Ectodermal cell (in vitro differentiated cells): ENCODE measurements at regions not wholly inside any gene's neighbourhood (a gene's known extent, or its start where the extent isn't known, plus 50 kb on each side); places are given as distances from the start of the nearest gene placed in this dataset.
"Not testable (repeated sequence)": the region's sequence is repeated elsewhere in the genome, so short reads cannot be mapped to it uniquely, and the experiment has no call there.

Experiments
- H3K27ac ChIP-seq: 2 replicates; pipeline ENCODE4 v1.7.0; 2013; ENCODE audit warnings: mild to moderate bottlenecking, low read depth, low read length; ENCODE audit not compliant: insufficient read depth, poor library complexity, severe bottlenecking
- H3K27me3 ChIP-seq: 2 replicates; pipeline ENCODE4 v1.7.0; 2013; ENCODE audit warnings: mild to moderate bottlenecking, low read length; ENCODE audit not compliant: insufficient read depth, control insufficient read depth, poor library complexity, severe bottlenecking
- H3K36me3 ChIP-seq: one replicate; pipeline ENCODE4 v1.7.0; 2013; ENCODE audit warnings: low read length; ENCODE audit not compliant: control insufficient read depth, insufficient read depth
- H3K4me1 ChIP-seq: one replicate; pipeline ENCODE4 v1.7.0; 2013; ENCODE audit warnings: low read length; ENCODE audit not compliant: control insufficient read depth, insufficient read depth
- H3K4me3 ChIP-seq: 2 replicates; pipeline ENCODE4 v1.7.0; 2013; ENCODE audit warnings: low read depth, low read length, control low read depth; ENCODE audit not compliant: insufficient read depth
- H3K9me3 ChIP-seq: 2 replicates; pipeline ENCODE4 v1.7.0; 2013; ENCODE audit warnings: mild to moderate bottlenecking, low read length, moderate library complexity; ENCODE audit not compliant: control insufficient read depth
- WGBS, 2 experiments: methylation state at CpG; one replicate each; pipeline ENCODE4 v1.1.7; 2013; ENCODE audit warnings: missing lambda C conversion rate in 2 of 2; 5-methylcytosine and 5-hydroxymethylcytosine counted together

DNA sequence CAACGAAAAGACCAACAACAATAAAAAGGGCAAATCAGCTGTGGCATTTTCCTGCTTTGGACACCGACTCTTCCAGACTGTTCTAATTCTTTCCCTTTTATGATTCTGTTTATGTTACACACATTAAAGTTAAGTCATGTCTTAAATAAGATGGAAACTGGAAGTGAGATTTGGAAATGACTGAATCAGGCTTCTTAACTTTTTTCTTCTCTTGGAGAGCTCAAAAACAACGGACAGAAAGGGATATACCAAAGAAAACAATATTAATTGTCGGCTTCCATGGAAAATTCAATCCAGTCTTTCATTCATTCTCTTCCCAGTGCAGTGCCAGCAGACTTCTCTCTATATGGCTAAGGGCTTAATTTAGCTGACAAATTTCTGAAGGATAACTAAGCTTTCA is 214.9 kb upstream of the DDHD1 start:
- 79 to 89% methylated on average over 3 to 4 of the region's 4 CpGs for WGBS, 2 experiments
- Histone ChIP-seq H3K36me3 (no peaks in the 10 kb centered on the region), H3K4me1 (peaks cover 6% of the 10 kb centered on the region), H3K27ac (no peak overlapping the region), H3K27me3 (no peaks in the 10 kb centered on the region), H3K9me3 (no peaks in the 10 kb centered on the region), H3K4me3 (no peak overlapping the region)

DNA sequence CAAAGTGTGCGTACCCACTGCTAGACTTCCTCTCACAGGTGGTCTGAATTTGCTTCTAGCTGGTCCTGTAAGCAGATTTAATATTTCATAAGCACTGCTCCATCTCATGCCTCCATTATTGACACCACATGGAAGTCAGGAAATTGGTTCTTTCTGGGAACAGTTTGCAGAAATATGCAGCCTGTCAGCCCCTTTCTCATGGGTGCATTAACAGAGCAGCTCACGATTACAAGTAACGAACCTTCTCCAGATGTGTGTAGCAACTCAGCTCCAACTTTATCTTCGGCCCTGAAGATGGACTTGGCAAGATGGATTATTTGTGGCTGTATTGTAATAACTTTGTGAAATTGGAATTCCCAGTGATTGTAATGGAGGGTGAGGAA is 214.5 kb upstream of the DDHD1 start:
- H3K4me3 ChIP-seq = no peak overlapping the region
- peaks cover 6% of the 10 kb centered on the region for H3K4me1 ChIP-seq
- no peaks in the 10 kb centered on the region for H3K9me3 ChIP-seq
- WGBS, 2 experiments = 93 to 97% methylated on average over 4 of the region's 4 CpGs
- H3K36me3 ChIP-seq = no peaks in the 10 kb centered on the region
- H3K27me3 ChIP-seq = no peaks in the 10 kb centered on the region
- no peak overlapping the region for H3K27ac ChIP-seq

DNA sequence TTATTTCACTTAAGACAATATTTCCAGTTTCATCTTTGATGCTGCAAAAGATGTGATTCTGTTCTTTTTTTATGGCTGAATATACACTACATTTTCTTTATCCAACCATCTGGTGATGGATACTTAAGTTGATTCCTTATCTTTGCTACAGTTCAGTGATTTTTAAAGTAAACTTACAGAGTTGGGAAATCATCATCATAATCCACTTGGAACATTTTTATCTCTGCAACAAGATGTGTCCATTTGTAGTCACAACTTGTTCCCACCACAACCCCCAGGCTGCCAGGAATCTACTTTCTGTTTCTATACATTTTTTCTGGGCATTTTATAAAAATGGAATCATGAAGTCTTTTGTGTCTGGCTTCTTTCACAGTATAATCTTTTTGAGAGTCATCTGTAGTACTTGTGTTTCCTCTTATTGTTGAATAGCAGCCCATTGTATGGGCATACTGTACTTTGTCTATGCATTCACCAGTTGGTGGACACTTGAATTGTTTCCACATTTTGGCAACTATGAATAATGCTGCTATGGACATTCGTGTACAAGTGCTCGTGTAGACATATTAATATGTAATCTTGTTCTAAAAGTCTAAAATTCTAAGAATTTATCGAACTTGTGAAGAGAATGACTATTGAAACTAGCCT is 212.5 kb upstream of the DDHD1 start:
- WGBS, 2 experiments = 88 to 96% methylated on average over 2 to 3 of the region's 3 CpGs
- Histone ChIP-seq H3K4me3 (no peak overlapping the region), H3K36me3 (no peaks in the 10 kb centered on the region), H3K27ac (no peak overlapping the region), H3K9me3 (no peaks in the 10 kb centered on the region), H3K27me3 (no peaks in the 10 kb centered on the region), H3K4me1 (peaks cover 6% of the 10 kb centered on the region)

DNA sequence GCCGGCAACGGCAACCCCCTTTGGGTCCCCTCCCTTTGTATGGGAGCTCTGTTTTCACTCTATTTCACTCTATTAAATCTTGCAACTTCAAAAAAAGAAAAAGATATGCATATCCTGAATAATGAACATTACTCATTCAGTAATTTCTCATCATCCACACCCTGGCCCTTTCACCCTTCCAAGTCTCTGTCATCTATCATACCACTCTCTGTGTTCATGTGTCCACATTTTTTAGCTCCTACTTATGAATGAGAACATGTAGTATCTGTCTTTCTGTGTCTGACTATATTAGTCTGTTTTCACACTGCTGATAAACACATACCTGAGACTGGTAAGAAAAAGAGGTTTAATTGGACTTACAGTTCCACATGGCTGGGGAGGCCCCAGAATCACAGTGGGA is 209.8 kb upstream of the DDHD1 start:
- H3K27me3 ChIP-seq, H3K27ac ChIP-seq, H3K9me3 ChIP-seq, H3K36me3 ChIP-seq, H3K4me1 ChIP-seq, H3K4me3 ChIP-seq: not testable (repeated sequence)
- 89 to 100% methylated on average over 2 of the region's 2 CpGs for WGBS, 2 experiments

DNA sequence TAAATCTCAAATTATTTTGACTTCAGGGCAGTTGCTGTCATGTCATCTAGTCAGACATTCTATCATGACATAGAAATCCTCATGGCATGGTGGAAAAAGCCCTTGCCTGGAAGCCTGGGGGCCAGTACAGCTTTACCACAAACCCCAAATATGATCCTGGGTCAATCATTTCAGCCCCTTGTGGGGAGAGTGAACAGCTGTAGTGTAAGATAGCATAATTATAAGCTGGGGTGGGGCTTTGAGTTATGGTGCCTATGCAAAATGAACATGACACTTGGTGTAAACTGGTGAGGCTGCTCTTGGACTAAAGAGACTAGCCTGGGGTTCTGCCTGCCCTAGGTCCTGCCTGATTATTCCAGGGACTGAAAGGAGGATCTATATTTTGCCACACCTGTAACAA is 207.7 kb upstream of the DDHD1 start:
- Histone ChIP-seq H3K9me3 (no peaks in the 10 kb centered on the region), H3K4me1 (peaks cover 7% of the 10 kb centered on the region), H3K4me3 (no peak overlapping the region), H3K27ac (no peak overlapping the region), H3K27me3 (no peaks in the 10 kb centered on the region), H3K36me3 (no peaks in the 10 kb centered on the region)

DNA sequence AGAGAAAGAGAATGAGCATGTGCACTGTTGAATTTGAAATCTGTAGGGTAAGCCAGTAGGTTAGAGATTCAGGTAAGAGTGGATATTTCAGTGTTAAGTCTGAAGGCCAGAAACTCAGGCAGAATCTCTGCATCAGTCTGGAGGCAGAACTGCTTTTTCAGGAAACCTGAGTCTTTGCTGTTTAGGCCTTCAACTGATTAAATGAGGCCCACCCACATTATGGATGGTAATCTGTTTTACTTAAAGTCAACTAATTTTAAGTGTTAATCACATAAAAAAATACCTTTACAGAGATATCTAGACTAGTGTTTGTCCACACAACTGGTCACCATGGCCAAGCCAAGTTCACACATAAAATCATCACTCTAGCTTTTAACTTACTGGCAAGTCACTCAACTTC is 205.0 kb upstream of the DDHD1 start:
- H3K4me3 ChIP-seq = no peak overlapping the region

DNA sequence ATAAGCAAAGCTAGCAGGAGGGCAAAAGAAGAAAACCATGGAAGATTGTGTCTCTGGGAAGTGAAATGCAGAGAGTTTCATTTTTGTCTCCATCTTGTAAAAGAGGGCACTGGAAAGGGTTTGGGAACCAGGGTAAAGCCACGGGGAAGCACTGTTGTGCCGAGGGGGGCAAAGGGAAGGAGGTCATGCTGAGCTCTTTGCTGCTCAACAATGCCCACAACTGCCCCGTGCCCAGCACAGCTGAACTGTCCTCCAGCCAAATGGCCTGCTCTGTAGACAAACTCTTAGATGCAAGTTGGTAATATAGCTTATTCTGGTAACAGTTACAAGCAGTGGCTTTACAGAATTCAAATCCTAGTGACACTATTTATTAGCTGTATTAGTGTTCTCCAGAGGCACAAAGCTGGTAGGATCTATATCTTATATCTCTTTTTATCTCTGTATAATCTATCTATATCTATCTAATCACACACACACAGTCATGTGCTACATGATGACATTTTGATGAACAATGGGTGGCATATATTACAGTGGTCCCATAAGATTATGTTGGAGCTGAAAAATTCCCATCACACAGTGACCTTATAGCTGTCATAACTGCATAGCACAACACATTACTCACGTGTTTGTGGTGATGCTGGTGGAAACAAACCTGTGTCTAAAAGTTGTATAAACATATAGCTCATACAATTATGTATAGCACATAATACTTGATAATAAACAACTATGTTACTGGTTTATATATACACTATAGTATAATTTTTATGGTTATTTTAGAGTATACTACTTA is 203.4 kb upstream of the DDHD1 start:
- H3K36me3 ChIP-seq = no peaks in the 10 kb centered on the region
- peaks cover 29% of the 10 kb centered on the region for H3K4me1 ChIP-seq
- H3K27me3 ChIP-seq = no peaks in the 10 kb centered on the region
- no peaks in the 10 kb centered on the region for H3K9me3 ChIP-seq
- WGBS, 2 experiments = 5 to 7% methylated on average over 3 of the region's 4 CpGs
- no peak overlapping the region for H3K27ac ChIP-seq
- H3K4me3 ChIP-seq = no peak overlapping the region

More for the DNA sequence above, 205.0 kb upstream of the DDHD1 start:
- peaks cover 29% of the 10 kb centered on the region for H3K4me1 ChIP-seq
- H3K9me3 ChIP-seq = no peaks in the 10 kb centered on the region
- H3K27me3 ChIP-seq = no peaks in the 10 kb centered on the region
- H3K36me3 ChIP-seq = no peaks in the 10 kb centered on the region
- no peak overlapping the region for H3K27ac ChIP-seq

DNA sequence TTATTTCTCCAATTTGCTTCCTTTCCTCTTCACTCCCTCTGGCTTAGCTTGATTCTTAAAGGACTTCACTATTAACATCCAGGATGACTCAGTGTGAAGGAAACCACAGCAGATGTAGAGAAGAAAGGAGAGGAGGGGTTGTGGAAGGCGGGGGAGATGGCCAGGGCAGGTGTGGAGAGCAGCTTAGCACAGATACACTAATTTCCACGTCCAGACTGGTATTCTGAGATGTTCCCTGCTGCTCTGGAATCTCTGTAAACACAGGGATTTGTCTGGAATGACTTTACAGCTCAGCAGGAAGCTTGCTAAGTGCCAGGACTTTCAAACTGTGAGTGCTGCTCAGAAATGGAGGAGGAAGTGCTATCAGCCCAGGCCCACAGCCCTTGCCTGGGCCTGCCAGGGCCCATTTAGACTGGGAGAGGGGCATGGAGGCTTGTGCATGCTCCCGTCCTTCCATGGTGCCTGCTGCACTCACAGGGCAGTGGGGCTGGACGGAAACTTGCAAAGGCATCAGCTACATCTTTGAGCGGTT is 202.5 kb upstream of the DDHD1 start:
- H3K27me3 ChIP-seq = no peaks in the 10 kb centered on the region
- no peaks in the 10 kb centered on the region for H3K36me3 ChIP-seq
- 8 to 12% methylated on average over 5 of the region's 5 CpGs for WGBS, 2 experiments
- peak overlapping the region; percentile 27 for H3K27ac ChIP-seq
- H3K9me3 ChIP-seq = no peaks in the 10 kb centered on the region
- peaks cover 29% of the 10 kb centered on the region for H3K4me1 ChIP-seq
- H3K4me3 ChIP-seq = no peak overlapping the region

DNA sequence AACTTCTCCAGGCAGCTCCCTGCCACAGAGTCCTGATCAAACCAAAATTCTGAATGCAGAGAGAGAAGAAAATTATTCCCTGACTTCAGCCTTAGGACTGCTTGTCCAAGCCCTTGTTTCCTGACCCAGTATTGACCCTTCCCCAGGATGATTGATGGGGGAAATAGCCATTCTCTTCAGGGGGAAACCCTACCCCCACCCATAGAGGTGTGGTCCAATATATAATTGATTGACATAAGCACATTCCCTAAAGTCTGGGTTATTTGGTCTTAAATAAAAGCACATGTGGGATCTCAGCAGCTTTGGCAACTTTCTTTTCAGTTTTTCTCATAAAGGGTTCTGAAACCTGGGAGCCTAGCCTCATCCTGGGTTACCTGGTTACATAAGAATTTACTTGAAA is 201.2 kb upstream of the DDHD1 start:
- Histone ChIP-seq H3K27me3 (no peaks in the 10 kb centered on the region), H3K4me3 (no peak overlapping the region), H3K9me3 (no peaks in the 10 kb centered on the region), H3K36me3 (no peaks in the 10 kb centered on the region), H3K27ac (no peak overlapping the region), H3K4me1 (peaks cover 29% of the 10 kb centered on the region)

DNA sequence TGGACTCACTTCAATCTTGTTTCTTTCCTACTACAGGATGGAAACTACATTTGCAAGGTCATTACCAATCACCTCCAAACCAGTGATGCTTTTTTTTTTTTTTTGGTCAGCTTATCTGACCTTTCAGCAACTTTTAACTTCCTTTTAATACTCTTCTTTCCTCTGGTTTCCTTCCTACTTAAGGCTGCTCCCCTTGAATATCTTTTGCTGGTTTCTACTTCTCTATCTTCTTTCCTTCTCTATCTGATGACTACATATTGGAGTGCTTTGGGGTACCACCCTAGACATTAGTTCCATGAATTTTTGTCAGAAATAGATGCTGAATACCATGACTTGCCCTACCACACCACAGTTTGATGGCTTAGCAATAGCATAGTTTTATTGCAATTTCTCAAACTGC is 197.7 kb upstream of the DDHD1 start:
- H3K27ac ChIP-seq = no peak overlapping the region
- no peaks in the 10 kb centered on the region for H3K9me3 ChIP-seq
- H3K4me1 ChIP-seq = peaks cover 22% of the 10 kb centered on the region
- H3K36me3 ChIP-seq = no peaks in the 10 kb centered on the region
- no peaks in the 10 kb centered on the region for H3K27me3 ChIP-seq
- no peak overlapping the region for H3K4me3 ChIP-seq
